GM18519 (cell line): ENCODE measurements at regions not wholly inside any gene's neighbourhood (a gene's known extent, or its start where the extent isn't known, plus 50 kb on each side); places are given as distances from the start of the nearest gene placed in this dataset.

Experiments
- ATAC-seq: cut with Tn5 transposase; IDR thresholded peaks from one replicate; pipeline ENCODE4 v1.9.1; 2021; ENCODE audit warnings: mild to moderate bottlenecking, moderate library complexity; ENCODE audit not compliant: unreplicated experiment, low FRiP score

- no peak for ATAC-seq
These were observed 1329.2 kb upstream of the PCDH7 start for GRCh38 chr4:29390921-29391320.

- ATAC-seq: no peak
These were observed 1315.1 kb upstream of the PCDH7 start for GRCh38 chr4:29405116-29405515.

GRCh38 chr4:29415771-29416170, 1304.4 kb upstream of the PCDH7 start:
- ATAC-seq: no peak

GRCh38 chr4:29423836-29424721, 1296.1 kb upstream of the PCDH7 start:
- ATAC-seq: no peak

GRCh38 chr4:29453303-29453820, 1266.8 kb upstream of the PCDH7 start:
- no peak for ATAC-seq

- ATAC-seq: no peak
These were observed 1260.2 kb upstream of the PCDH7 start for GRCh38 chr4:29459926-29460325.

- no peak for ATAC-seq
These were observed 1253.0 kb upstream of the PCDH7 start for GRCh38 chr4:29467044-29467717.
